GM21576 (cell line): ENCODE measurements at regions not wholly inside any gene's neighbourhood (a gene's known extent, or its start where the extent isn't known, plus 50 kb on each side); places are given as distances from the start of the nearest gene placed in this dataset.
"Not testable (repeated sequence)": the region's sequence is repeated elsewhere in the genome, so short reads cannot be mapped to it uniquely, and the experiment has no call there.

Source experiments
- ATAC-seq: cut with Tn5 transposase; IDR thresholded peaks from one replicate; pipeline ENCODE4 v1.9.1; 2021; ENCODE audit warnings: mild to moderate bottlenecking, moderate library complexity; ENCODE audit not compliant: unreplicated experiment

GRCh38 chr6:60797831-60798230, 1488.2 kb downstream of the KHDRBS2 start:
- not testable (repeated sequence) for ATAC-seq

- ATAC-seq = not testable (repeated sequence)
Measured at GRCh38 chr6:60789601-60790000, 1496.4 kb downstream of the KHDRBS2 start.

GRCh38 chr6:60782698-60783464, 1503.1 kb downstream of the KHDRBS2 start:
- ATAC-seq = not testable (repeated sequence)

GRCh38 chr6:60779591-60779990, 1506.4 kb downstream of the KHDRBS2 start:
- not testable (repeated sequence) for ATAC-seq

GRCh38 chr6:60767791-60768499, 1518.1 kb downstream of the KHDRBS2 start:
- ATAC-seq = not testable (repeated sequence)

GRCh38 chr6:60765331-60765730, 1520.7 kb downstream of the KHDRBS2 start:
- ATAC-seq = not testable (repeated sequence)

- not testable (repeated sequence) for ATAC-seq
Measured at GRCh38 chr6:60763464-60764080, 1522.5 kb downstream of the KHDRBS2 start.

- not testable (repeated sequence) for ATAC-seq
Measured at GRCh38 chr6:60760928-60761327, 1525.1 kb downstream of the KHDRBS2 start.

- ATAC-seq = not testable (repeated sequence)
Measured at GRCh38 chr6:60759149-60759825, 1526.7 kb downstream of the KHDRBS2 start.

GRCh38 chr6:60758725-60759124, 1527.3 kb downstream of the KHDRBS2 start:
- ATAC-seq = not testable (repeated sequence)

- ATAC-seq = no peak
Measured at GRCh38 chr6:60754879-60755278, 1531.1 kb downstream of the KHDRBS2 start.

GRCh38 chr6:60750353-60751081, 1535.5 kb downstream of the KHDRBS2 start:
- not testable (repeated sequence) for ATAC-seq

GRCh38 chr6:60747765-60748556, 1538.1 kb downstream of the KHDRBS2 start:
- ATAC-seq = not testable (repeated sequence)

- not testable (repeated sequence) for ATAC-seq
Measured at GRCh38 chr6:60737764-60738425, 1548.1 kb downstream of the KHDRBS2 start.

- not testable (repeated sequence) for ATAC-seq
Measured at GRCh38 chr6:60737315-60737714, 1548.7 kb downstream of the KHDRBS2 start.

- ATAC-seq = not testable (repeated sequence)
Measured at GRCh38 chr6:60723935-60724334, 1562.1 kb downstream of the KHDRBS2 start.

GRCh38 chr6:60695232-60695631, 1590.8 kb downstream of the KHDRBS2 start:
- ATAC-seq = no peak

GRCh38 chr6:60687085-60687484, 1598.9 kb downstream of the KHDRBS2 start:
- ATAC-seq = no peak

- no peak for ATAC-seq
Measured at GRCh38 chr6:60681806-60682205, 1604.2 kb downstream of the KHDRBS2 start.
